GM12873 (cell line): ENCODE measurements at regions not wholly inside any gene's neighbourhood (a gene's known extent, or its start where the extent isn't known, plus 50 kb on each side); places are given as distances from the start of the nearest gene placed in this dataset.

ENCODE experiments used
- TF ChIP-seq, protein P1 (sequence below): IDR thresholded peaks from 2 replicates; pipeline ENCODE4 v1.5.1; 2012; ENCODE audit warnings: low read depth, mild to moderate bottlenecking, moderate library complexity, low read length, control low read depth; ENCODE audit not compliant: insufficient read depth; ENCODE audit errors: missing control alignments

DNA sequence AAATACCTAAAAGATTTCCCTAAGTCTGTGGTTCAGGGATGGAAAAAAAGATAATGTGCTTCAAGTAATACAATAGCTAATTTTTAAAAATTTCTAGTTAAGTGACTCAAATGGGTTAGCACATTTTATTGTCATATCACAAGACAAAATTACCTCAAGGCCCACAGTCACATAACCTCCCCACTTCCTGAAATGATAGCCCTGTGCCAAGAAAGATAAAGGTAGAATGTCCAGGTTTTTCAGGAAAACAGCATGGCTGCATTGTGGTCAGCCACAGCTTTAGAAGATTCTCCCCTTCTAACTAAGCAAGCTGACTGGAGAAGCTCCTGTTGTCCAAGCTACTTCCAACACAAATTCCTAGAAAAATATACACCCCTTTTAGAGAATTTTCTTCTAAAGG, 127.1 kb upstream of the SLC35G4 start:
- TF ChIP-seq, protein P1, sequence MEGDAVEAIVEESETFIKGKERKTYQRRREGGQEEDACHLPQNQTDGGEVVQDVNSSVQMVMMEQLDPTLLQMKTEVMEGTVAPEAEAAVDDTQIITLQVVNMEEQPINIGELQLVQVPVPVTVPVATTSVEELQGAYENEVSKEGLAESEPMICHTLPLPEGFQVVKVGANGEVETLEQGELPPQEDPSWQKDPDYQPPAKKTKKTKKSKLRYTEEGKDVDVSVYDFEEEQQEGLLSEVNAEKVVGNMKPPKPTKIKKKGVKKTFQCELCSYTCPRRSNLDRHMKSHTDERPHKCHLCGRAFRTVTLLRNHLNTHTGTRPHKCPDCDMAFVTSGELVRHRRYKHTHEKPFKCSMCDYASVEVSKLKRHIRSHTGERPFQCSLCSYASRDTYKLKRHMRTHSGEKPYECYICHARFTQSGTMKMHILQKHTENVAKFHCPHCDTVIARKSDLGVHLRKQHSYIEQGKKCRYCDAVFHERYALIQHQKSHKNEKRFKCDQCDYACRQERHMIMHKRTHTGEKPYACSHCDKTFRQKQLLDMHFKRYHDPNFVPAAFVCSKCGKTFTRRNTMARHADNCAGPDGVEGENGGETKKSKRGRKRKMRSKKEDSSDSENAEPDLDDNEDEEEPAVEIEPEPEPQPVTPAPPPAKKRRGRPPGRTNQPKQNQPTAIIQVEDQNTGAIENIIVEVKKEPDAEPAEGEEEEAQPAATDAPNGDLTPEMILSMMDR: no peak

DNA sequence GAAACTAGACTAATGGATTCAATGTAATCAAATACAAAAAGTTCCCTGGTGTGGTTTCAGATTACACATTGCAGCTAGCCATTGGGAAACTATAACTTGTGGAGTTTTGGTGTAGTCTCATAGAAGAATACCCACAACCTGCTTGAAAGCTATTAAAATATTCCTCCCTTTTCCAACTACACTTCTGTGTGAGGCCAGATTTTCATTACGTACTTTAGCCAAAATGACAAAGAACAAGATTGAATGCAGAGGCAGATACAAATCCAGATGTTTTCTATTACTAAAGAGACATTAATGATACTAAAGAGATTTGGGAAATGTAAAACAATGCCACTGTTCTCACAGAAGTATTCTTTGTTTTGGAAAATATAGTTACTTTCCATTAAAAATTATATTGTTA, 128.7 kb upstream of the SLC35G4 start:
- TF ChIP-seq, protein P1: no peak

DNA sequence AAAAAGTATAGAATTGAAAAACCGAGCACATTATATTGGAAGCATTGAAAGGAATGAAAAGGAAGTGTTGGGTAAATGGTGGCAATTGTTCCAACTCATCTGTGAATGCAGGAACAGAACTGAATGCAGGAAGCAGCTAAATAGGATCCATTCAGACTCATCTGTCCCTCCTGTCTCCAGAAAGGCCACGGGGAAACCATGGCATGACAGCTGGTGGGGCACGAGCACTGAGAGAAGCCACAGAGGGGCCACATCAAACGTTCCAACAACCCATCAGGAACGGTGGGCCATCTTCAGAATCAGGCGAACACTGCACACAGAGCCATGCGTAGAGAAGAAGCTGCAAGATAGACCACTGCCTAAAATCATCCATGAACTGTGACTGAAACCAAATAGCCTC, 138.5 kb upstream of the SLC35G4 start:
- TF ChIP-seq, protein P1: no peak

DNA sequence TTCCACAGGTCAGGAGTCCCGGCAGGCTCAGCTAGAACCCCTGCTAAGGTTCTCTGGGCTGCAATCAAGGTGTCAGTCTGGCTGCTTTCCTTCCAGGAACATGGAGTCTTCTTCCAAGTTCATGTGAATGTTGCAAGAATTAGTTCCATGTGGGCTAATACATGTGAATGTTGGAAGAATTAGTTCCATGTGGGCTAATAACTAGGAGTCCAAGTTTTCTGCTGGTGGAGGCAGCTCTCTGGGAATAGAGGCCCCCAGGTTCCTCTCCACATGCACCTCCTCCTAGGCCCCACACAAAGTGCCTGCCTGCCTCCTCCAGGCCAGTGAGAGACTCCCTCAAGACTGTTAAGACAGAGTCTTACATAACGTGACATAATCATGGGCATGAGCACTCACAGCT, 140.8 kb upstream of the SLC35G4 start:
- TF ChIP-seq, protein P1: no peak

DNA sequence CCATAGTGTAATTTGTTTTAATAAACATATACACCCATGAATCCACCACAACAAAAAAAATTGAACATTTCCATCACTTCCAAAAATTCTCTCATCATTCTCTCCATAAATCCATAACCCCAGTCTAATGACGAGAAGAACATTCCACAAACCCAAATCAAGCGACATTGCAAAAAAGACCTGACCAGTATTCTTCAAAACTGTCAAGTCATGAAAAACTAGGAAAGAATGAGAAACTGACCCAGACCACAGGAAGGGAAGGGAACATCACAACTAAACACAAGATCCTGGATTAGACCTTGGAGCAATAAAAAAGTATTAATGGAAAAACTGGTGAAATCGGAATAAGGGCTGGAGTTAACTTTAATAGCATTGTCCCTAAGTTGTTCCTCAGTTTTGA, 141.3 kb upstream of the SLC35G4 start:
- TF ChIP-seq, protein P1: no peak

DNA sequence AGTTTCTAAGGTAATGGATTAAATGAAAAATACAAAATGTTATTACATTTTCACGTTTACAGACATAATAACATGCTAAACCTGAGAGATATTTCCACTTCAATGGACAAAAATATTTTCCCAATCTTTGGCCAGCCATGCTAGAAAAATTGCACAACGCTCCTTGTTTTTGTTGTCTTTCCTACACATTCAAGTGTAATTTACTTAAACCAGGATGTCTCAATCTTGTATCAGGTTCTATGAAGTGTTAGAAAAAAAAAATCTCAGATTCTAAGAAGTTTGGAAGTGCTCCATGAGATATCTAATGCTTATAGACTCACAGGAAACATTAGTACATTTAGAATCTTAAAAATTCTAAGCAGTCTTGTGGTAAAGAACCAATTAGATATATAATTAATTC, 141.8 kb upstream of the SLC35G4 start:
- TF ChIP-seq, protein P1: no peak

DNA sequence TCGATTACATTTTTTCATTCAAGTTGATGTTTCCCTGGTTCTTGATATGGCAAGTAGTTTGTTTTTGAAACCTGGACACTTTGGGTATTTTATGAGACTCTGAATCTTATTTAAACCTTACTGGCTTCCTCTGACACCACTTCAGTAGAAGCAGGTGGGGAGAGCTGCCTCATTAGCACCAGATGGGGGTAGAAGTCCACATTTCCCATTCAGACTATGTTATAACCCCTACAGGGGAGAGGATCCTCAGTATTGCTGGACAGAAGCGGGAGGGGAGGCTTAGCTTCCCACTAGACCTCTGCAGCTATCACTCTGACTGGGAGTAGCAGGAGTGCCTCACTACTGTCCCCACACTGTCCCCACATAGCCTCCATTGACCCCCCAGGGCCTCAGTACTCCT, 145.3 kb upstream of the SLC35G4 start:
- TF ChIP-seq, protein P1: no peak

DNA sequence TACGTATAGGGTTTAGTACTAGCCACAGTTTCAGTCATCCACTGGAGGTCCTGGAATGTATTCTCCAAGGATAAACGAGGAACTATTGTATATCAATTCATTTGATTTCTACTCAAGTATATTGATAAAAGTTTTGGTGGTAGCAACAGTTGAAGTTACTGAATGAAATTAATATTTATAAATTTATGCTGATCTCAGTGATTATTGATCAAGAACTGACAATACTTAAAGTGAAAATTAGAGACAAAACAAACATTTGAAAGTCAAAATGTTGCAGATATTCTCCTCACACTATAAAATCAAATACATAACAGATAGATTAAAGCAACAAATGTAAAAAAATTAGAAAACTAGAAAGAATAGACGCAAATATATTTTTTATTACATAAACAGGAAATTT, 150.9 kb upstream of the SLC35G4 start:
- TF ChIP-seq, protein P1: no peak
